GM18520 (cell line): ENCODE measurements at regions not wholly inside any gene's neighbourhood (a gene's known extent, or its start where the extent isn't known, plus 50 kb on each side); places are given as distances from the start of the nearest gene placed in this dataset.

Experiments used
- ATAC-seq: cut with Tn5 transposase; IDR thresholded peaks from one replicate; pipeline ENCODE4 v1.9.1; 2021; ENCODE audit not compliant: unreplicated experiment

DNA sequence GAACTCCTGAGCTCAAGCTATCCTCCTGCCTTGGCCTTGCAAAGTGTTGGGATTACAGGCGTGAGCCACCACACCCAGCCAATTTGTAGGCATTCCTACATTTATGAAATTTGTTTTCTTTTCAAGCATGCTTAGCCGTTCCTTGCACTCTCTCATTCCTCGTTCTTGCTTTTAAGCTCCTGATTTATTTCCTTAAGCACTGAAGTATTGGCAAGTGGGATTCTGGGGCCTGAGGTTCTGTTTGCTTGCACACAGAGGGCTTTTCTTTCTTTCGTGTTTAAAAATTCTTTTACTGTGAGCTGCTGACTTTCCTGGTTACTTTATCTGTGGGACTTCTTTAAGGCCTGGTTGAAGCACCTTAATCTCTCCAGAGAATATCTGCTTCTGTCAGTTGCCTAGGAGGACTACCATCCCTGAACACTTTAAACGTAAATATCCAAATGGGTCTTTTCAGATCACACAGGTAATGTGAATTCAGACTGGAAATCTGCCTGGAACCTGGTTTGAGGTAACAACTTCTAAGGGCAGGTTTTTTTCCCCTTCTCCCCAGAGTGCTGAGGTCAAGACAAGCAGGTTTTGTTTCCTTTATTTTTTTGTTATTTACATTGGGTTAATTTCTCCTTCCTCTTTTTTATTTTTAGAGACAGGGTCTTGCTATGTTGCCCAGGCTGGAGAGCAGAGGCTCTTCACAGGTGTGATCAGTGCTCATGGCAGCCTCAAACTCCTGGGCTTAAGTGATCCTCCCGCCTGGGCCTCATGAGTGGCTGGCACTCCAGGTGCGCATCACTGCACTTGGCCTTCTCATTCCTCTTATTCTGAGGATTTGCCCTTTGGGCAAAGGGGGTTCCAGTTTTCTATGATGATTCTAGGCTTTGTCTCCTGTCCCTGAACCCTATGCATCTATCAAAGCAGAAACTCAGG, 102.9 kb downstream of the PFKFB3 start:
- ATAC-seq = no peak

GRCh38 chr10:6306917-6307316, 104.2 kb downstream of the PFKFB3 start:
- ATAC-seq = no peak

GRCh38 chr10:6309816-6310215, 107.1 kb downstream of the PFKFB3 start:
- ATAC-seq = no peak

- ATAC-seq = no peak
These were observed 108.2 kb downstream of the PFKFB3 start for GRCh38 chr10:6310977-6311376.

- ATAC-seq = no peak
These were observed 109.1 kb downstream of the PFKFB3 start for GRCh38 chr10:6311700-6312330.

- no peak for ATAC-seq
These were observed 109.9 kb downstream of the PFKFB3 start for GRCh38 chr10:6312636-6313035.

- ATAC-seq = no peak
These were observed 110.6 kb downstream of the PFKFB3 start for GRCh38 chr10:6313111-6313895.

- no peak for ATAC-seq
These were observed 112.0 kb downstream of the PFKFB3 start for GRCh38 chr10:6314620-6315205.

DNA sequence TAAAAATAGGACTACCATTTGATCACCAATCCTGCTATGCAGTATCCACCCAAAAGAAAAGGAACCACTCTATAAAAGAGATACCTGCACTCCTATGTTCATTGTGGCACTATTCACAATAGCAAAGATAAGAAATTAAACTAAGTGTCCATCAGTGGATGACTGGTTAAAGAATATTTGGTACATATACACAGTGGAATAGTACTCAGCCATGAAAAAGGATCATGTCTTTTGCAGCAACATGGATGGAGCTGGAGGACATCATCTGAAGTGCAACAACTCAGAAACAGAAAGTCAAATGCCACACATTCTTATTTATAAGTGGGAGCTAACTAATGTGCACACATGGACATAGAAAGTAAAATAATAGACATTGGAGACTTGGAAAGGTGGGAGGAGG, 116.4 kb downstream of the PFKFB3 start:
- ATAC-seq = no peak

DNA sequence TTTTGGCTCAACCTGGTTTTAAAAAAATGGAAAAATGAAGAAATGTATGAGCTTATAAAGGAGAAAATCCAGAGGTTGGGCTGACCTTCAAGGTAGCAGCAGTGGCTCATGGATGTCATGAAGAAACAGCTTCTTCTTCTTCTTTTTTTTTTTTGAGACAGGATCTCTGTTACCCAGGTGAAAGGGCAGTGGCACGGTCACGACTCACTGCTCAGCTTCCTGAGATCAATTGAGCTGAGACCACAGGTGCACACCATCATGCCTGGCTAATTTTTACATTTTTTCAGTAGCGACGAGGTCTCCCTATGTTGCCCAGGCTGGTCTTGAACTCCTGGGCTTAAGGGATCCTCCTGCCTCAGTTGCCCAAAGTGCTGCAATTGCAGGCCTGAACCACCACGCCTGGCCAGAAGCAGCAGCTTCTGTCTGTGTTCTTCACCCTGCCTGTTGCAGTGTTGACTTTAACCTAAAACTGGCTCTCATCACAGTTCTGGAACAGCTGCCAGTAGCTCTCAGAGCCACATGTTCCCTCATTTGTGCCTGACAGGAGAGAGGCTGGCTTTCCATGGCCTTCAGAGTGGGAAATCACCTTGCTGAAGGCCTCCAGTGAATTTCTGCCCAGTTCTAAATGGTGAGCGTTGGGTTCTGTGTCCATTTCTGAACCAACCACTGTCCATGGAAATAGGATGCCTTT, 117.7 kb downstream of the PFKFB3 start:
- no peak for ATAC-seq

- ATAC-seq = no peak
These were observed 119.1 kb downstream of the PFKFB3 start for GRCh38 chr10:6321880-6322279.

DNA sequence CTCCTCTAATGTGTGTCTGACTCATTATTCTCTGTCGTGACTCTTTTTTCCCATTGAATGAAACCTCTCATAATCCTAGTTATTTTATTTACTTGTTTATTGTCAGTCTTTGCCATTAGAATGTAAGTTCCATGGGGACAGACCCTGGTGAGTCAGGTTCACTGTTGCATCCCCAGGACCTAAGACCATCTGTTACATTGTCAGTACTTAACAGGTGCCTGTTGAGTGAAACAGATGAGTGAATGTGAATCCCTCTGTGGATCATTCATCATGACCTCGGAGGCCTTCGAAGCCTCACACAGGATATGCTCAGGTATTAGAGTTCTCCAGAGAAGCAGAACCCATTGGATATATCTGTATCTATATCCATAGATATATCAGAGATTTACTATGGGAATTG, 120.1 kb downstream of the PFKFB3 start:
- ATAC-seq = no peak

DNA sequence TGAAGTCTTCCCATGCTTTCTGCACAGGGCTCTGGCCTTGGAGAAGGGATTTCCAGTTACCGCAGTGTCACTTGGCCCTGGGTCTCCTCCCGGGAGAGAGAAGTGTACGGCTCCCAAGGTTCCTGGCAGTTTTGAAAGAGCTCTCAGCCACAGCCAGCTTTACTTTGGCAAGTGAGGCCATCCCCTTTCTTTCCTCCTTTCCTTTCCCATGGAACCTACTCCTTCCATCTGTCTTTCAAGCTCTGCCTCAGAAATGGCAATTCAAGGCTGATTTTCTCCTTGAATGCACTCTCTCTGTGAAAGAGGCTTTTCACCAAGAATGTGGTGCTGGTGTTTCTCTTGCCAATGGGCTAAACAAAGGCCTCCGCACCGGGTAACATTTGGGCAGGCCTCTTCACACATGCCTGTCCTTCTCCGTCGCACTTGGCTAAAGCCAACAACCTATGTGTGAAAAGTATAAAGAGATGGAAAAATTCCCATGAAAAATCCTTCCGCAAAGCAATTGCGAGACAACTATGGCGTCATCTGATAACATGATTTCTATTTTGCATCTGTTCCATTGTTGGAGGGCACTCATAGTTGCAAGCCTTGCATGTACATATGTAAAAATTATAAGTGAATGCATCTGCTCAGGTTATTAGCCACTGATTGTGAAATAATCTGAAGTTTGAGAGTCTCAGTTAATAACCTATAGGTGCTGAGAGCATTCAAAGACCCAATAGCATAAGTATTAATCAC, 125.4 kb downstream of the PFKFB3 start:
- ATAC-seq = no peak

DNA sequence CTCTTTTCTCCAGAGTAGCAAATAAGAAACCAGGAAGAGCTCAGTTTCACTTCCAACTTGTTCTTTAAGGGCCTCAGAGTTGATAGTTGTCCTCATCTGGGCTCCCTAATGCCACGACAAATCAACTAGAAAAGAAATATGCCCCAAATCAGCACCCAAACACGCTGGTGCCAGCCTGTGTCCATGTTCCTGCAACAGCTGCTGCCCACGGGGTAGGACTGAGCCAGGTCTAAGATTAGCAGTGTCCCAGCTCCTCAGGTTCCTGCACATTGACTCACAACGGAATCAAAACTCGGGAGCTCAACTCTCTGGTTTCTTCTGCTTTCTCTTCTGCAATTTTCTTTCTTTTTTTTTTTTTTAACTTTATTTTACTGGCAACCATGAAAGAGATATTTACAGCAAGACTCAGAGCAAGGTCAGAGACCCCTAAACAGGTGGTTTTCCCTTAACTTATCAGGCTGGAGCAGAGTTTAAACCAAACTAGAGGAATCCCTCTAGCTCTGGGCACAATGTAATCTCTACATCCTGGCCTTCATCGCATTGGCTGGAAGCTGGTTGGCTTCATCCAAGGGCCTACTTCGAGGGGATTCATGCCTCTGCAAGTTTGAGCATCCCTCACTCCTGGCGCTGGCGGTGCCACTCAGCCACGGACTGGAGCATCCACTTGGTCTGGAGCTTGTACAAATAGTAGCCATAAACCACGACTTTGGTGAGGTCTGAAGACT, 126.1 kb downstream of the PFKFB3 start:
- no peak for ATAC-seq

DNA sequence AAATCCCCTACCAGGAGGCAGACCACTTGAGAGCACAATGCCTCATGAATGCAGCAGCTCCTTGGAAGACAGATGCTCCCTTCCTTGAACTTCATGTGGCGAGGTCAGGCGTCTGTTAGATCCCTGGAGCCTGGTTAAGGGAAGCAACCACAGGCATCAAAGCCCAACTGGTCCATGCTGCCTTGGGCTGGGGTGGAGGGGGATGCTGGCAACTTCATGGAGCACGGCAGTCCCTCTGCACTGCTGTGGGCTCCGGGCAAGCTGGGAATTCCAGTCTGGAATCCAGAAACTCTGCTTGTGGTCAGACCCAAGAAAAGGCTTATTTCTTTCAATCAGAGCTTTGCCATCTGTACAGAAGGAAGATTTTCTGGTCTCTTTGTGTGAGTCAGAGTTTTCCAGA, 130.4 kb downstream of the PFKFB3 start:
- no peak for ATAC-seq

- ATAC-seq = no peak
These were observed 131.2 kb downstream of the PFKFB3 start for GRCh38 chr10:6333973-6334372.

- no peak for ATAC-seq
These were observed 133.3 kb downstream of the PFKFB3 start for GRCh38 chr10:6336016-6336415.

- ATAC-seq = no peak
These were observed 134.7 kb downstream of the PFKFB3 start for GRCh38 chr10:6337382-6337781.

- no peak for ATAC-seq
These were observed 135.6 kb downstream of the PFKFB3 start for GRCh38 chr10:6338361-6338760.
